ENCODE measurements at regions not wholly inside any gene's neighbourhood (a gene's known extent, or its start where the extent isn't known, plus 50 kb on each side); places are given as distances from the start of the nearest gene placed in this dataset.

GRCh38 chr1:214912127-214912526 is 170.4 kb upstream of the KCNK2 start:
- Histone ChIP-seq H3K56ac (replicated peaks; ENCODE audit: insufficient read length, low read depth, low read length) (no peak overlapping the region), H4K8ac (ENCODE audit: extremely low read depth, insufficient read depth, low read length) (no peak overlapping the region; the same call in none of the 2 replicates), H3K18ac (ENCODE audit: extremely low read depth, low read length) (no peak overlapping the region), H3K9me3 (ENCODE audit: insufficient read depth in 2 of 2, low read depth in 1 of 2, low read length in 1 of 2) (no peaks in the 10 kb centered on the region), H2AFZ (ENCODE audit: low read length) (no peak overlapping the region), H3K4me1 (replicated peaks in 1 of 4; ENCODE audit: control insufficient read depth in 3 of 4, insufficient read depth in 4 of 4, low read length in 3 of 4) (peaks cover 0 to 3% (median 0%) of the 10 kb centered on the region in 4 experiments; a peak in 1 of 7 replicates), H2BK5ac (ENCODE audit: low read depth, low read length) (no peak overlapping the region), H3K79me2 (ENCODE audit: control insufficient read depth in 1 of 2, insufficient read depth in 2 of 2, low read length in 2 of 2) (no peaks in the 10 kb centered on the region), H3K79me1 (ENCODE audit: low read depth, low read length) (no peaks in the 10 kb centered on the region), H4K91ac (replicated peaks; ENCODE audit: insufficient read length, low read length) (no peak overlapping the region), H3K27ac (ENCODE audit: low read depth, low read length) (no peak overlapping the region), H3K4ac (replicated peaks; ENCODE audit: insufficient read length, low read depth, low read length) (no peak overlapping the region), H3K14ac (ENCODE audit: insufficient read length) (no peak overlapping the region), H4K5ac (ENCODE audit: insufficient read length, low read depth, low read length) (no peak overlapping the region), H3K36me3 (ENCODE audit: control insufficient read depth in 2 of 4, insufficient read depth in 4 of 4, low read length in 3 of 4) (no peaks in the 10 kb centered on the region), H3K4me3 (ENCODE audit: extremely low read depth in 1 of 4, insufficient read depth in 2 of 4, low read depth in 3 of 4, low read length in 4 of 4) (no peak overlapping the region), H3K23ac (ENCODE audit: insufficient read length) (no peak overlapping the region), H3K23me2 (ENCODE audit: low read depth, low read length) (no peaks in the 10 kb centered on the region), H3K4me2 (ENCODE audit: insufficient read depth in 1 of 2, low read depth in 2 of 2, low read length in 2 of 2) (no peak overlapping the region), H2BK120ac (replicated peaks; ENCODE audit: low read depth, low read length) (no peak overlapping the region), H2BK12ac (ENCODE audit: low read depth, low read length) (no peak overlapping the region), H4K20me1 (replicated peaks in 1 of 2; ENCODE audit: control insufficient read depth in 1 of 2, insufficient read depth in 2 of 2, low read length in 2 of 2) (no peaks in the 10 kb centered on the region), H3K9ac (replicated peaks in 1 of 4; ENCODE audit: extremely low read depth in 1 of 4, low read depth in 3 of 4, low read length in 3 of 4) (no peak overlapping the region), H2BK20ac (ENCODE audit: low read length) (no peak overlapping the region), H3K27me3 (replicated peaks in 1 of 4; ENCODE audit: control insufficient read depth in 3 of 4, extremely low read depth in 1 of 4, insufficient read depth in 3 of 4, low read length in 3 of 4) (no peaks in the 10 kb centered on the region), H2BK15ac (ENCODE audit: low read length) (no peak overlapping the region), H2AK5ac (ENCODE audit: low read depth, low read length) (no peak overlapping the region)
- WGBS, 2 experiments (ENCODE audit: extremely low coverage in 1 of 2, insufficient coverage in 1 of 2, insufficient read length in 1 of 2, insufficient replicate concordance in 2 of 2, low coverage in 1 of 2, low lambda C conversion rate in 2 of 2, missing lambda C conversion rate in 1 of 2), result 91% methylated on average over 8 of the region's 8 CpGs; no CpG with 5 or more reads in 1 of the 2 experiments
- no peak for DNase-seq (ENCODE audit: low read depth in 1 of 2, low spot score in 2 of 2)
- POLR2A ChIA-PET (ENCODE audit: partially characterized antibody), result interaction anchor here (0.6 kb wide), 1 partner anchor 87 kb away, joined by 3 read pairs; no protein-coding TSS in a partner anchor
- FAIRE-seq, result no peak
- CTCF ChIA-PET (ENCODE audit: partially characterized antibody), result interaction anchor here (1.5 kb wide), 1 partner anchor 63 kb away, joined by 4 read pairs; no protein-coding TSS in a partner anchor
- TF ChIP-seq SP2 (IDR thresholded peaks at IDR 0.05; ENCODE audit: low read length) (no peak), KDM4A (IDR thresholded peaks at IDR 0.05; ENCODE audit: low read depth, low read length, severe bottlenecking) (no peak), RBBP5 (IDR thresholded peaks at IDR 0.05; ENCODE audit: borderline replicate concordance, low read depth, low read length) (no peak), CREB1 (IDR thresholded peaks at IDR 0.05) (no peak), POLR2AphosphoS5 (IDR thresholded peaks at IDR 0.05; ENCODE audit: low read depth, low read length) (no peak), SIRT6 (IDR thresholded peaks at IDR 0.05; ENCODE audit: low read length) (no peak), KDM1A (IDR thresholded peaks at IDR 0.05; ENCODE audit: borderline replicate concordance, low read length) (no peak), YY1 (IDR thresholded peaks at IDR 0.05; ENCODE audit: low read depth, low read length) (no peak), MAX (IDR thresholded peaks at IDR 0.05) (no peak), USF2 (IDR thresholded peaks at IDR 0.05; ENCODE audit: low read length) (no peak), BRCA1 (IDR thresholded peaks at IDR 0.05; ENCODE audit: low read depth, low read length) (no peak), CEBPB (IDR thresholded peaks at IDR 0.05; ENCODE audit: low read depth, low read length) (no peak), JUN (IDR thresholded peaks at IDR 0.05; ENCODE audit: low read depth, low read length) (no peak), EGR1 (IDR thresholded peaks at IDR 0.05; ENCODE audit: borderline replicate concordance, low read depth, low read length) (no peak), SIN3A (conservative IDR thresholded peaks at IDR 0.05 in 1 of 2, IDR thresholded peaks at IDR 0.05 in 1 of 2; ENCODE audit: low read depth in 1 of 2, low read length in 2 of 2) (no peak)
